ENCODE measurements at regions not wholly inside any gene's neighbourhood (a gene's known extent, or its start where the extent isn't known, plus 50 kb on each side); places are given as distances from the start of the nearest gene placed in this dataset.

- intact Hi-C loops (cut with micrococcal nuclease) = no loop called here
- Histone ChIP-seq H3K36me3 (ENCODE audit: control insufficient read depth in 1 of 2, insufficient read depth in 2 of 2, low read length in 2 of 2) (no peaks in the 10 kb centered on the region), H3K79me2 (ENCODE audit: insufficient read depth, low read length) (no peaks in the 10 kb centered on the region), H3K4me3 (replicated peaks in 1 of 2; ENCODE audit: low read depth in 1 of 2, low read length in 2 of 2) (no peak overlapping the region), H3K27ac (ENCODE audit: low read depth, low read length) (no peak overlapping the region), H3K9me3 (ENCODE audit: control insufficient read depth in 1 of 2, insufficient read depth in 1 of 2, low read depth in 1 of 2, low read length in 2 of 2) (peaks cover 0 to 7% of the 10 kb centered on the region in 2 experiments; a peak in 2 of 4 replicates), H3K4me1 (ENCODE audit: control insufficient read depth in 1 of 2, insufficient read depth in 2 of 2, low read length in 2 of 2) (no peaks in the 10 kb centered on the region), H3K27me3 (ENCODE audit: insufficient read depth, low read length) (no peaks in the 10 kb centered on the region), H3K4me2 (ENCODE audit: low read length) (no peak overlapping the region), H2AFZ (ENCODE audit: low read depth, low read length, poor library complexity, severe bottlenecking) (no peak overlapping the region), H3K9ac (ENCODE audit: low read length) (no peak overlapping the region), H4K20me1 (ENCODE audit: insufficient read depth) (no peaks in the 10 kb centered on the region), H3K9me2 (ENCODE audit: insufficient read depth) (no peaks in the 10 kb centered on the region)
- no TSS peak for BruUV-seq (replicated peaks)
- CTCF ChIA-PET = no interaction called here
- RAD21 ChIA-PET (ENCODE audit: low non-redundant PET in 1 of 2, low total read pairs in 2 of 2, uncharacterized antibody in 2 of 2, unreplicated experiment in 2 of 2) = no interaction called here
- DNase-seq (ENCODE audit: low read depth, low spot score) (no peak), ATAC-seq (no peak)
- no peak for TF ChIP-seq SP1 (IDR thresholded peaks at IDR 0.05; ENCODE audit: low read depth)
- POLR2A ChIA-PET = no interaction called here
Observed at GRCh38 chr3:95595416-95596075, 1218.8 kb upstream of the EPHA6 start.

GRCh38 chr3:95607926-95608325 lies 1206.5 kb upstream of the EPHA6 start:
- DNase-seq (ENCODE audit: low read depth, low spot score) = no peak
- Histone ChIP-seq H3K9ac (ENCODE audit: low read length) (no peak overlapping the region), H4K20me1 (ENCODE audit: insufficient read depth) (no peaks in the 10 kb centered on the region), H3K9me3 (ENCODE audit: control insufficient read depth in 1 of 2, insufficient read depth in 1 of 2, low read depth in 1 of 2, low read length in 2 of 2) (peaks cover 10 to 26% of the 10 kb centered on the region in 2 experiments; a peak in 3 of 4 replicates), H3K27me3 (ENCODE audit: insufficient read depth, low read length) (no peaks in the 10 kb centered on the region), H3K4me2 (ENCODE audit: low read length) (no peak overlapping the region), H3K4me3 (replicated peaks in 1 of 2; ENCODE audit: low read depth in 1 of 2, low read length in 2 of 2) (no peak overlapping the region), H3K9me2 (ENCODE audit: insufficient read depth) (no peaks in the 10 kb centered on the region), H3K79me2 (ENCODE audit: insufficient read depth, low read length) (no peaks in the 10 kb centered on the region), H3K27ac (ENCODE audit: low read depth, low read length) (no peak overlapping the region), H3K36me3 (ENCODE audit: control insufficient read depth in 1 of 2, insufficient read depth in 2 of 2, low read length in 2 of 2) (no peaks in the 10 kb centered on the region), H3K4me1 (ENCODE audit: control insufficient read depth in 1 of 2, insufficient read depth in 2 of 2, low read length in 2 of 2) (no peaks in the 10 kb centered on the region), H2AFZ (ENCODE audit: low read depth, low read length, poor library complexity, severe bottlenecking) (no peak overlapping the region)
- intact Hi-C loops (cut with micrococcal nuclease) = no loop called here
- ATAC-seq = no peak
- ChIA-PET POLR2A (no interaction called here), RAD21 (ENCODE audit: low non-redundant PET in 1 of 2, low total read pairs in 2 of 2, uncharacterized antibody in 2 of 2, unreplicated experiment in 2 of 2) (no interaction called here), CTCF (no interaction called here)
- TF ChIP-seq EGR1 (IDR thresholded peaks at IDR 0.05; ENCODE audit: low read depth) = no peak
- no peak for TF ChIP-seq EZH2 (IDR thresholded peaks at IDR 0.05)
- no peak for TF ChIP-seq ELF1 (IDR thresholded peaks at IDR 0.05; ENCODE audit: borderline replicate concordance, low read depth)
- no TSS peak for BruUV-seq (replicated peaks)
